Gastroesophageal sphincter (tissue), 3 donors: ENCODE measurements at regions not wholly inside any gene's neighbourhood (a gene's known extent, or its start where the extent isn't known, plus 50 kb on each side); places are given as distances from the start of the nearest gene placed in this dataset.

Source experiments
- CTCF ChIP-seq, 4 experiments: fragments of 200-600 bp in 2 of 4; fragments of 450-650 bp in 2 of 4; sonication (generic) in 1 of 4; IDR thresholded peaks; one replicate each; pipeline ENCODE4 v1.5.1; 2017 to 2019; ENCODE audit warnings: antibody characterized with exemption in 4 of 4, mild to moderate bottlenecking in 2 of 4, moderate library complexity in 2 of 4
- EP300 ChIP-seq: sonication (generic); formaldehyde crosslinking; IDR thresholded peaks from one replicate; pipeline ENCODE4 v1.6.1; 2017; ENCODE audit warnings: antibody characterized with exemption, mild to moderate bottlenecking
- POLR2A ChIP-seq, 2 donors: fragments of 450-650 bp; IDR thresholded peaks; one replicate each; pipeline ENCODE4 v1.6.1; 2017; ENCODE audit warnings: antibody characterized with exemption in 2 of 2, mild to moderate bottlenecking in 2 of 2, moderate library complexity in 1 of 2
- POLR2AphosphoS5 ChIP-seq: sonication (generic); formaldehyde crosslinking; IDR thresholded peaks from one replicate; pipeline ENCODE4 v1.6.1; 2017; ENCODE audit warnings: antibody characterized with exemption

- no peak for TF ChIP-seq EP300
- no peak for TF ChIP-seq CTCF (IDR thresholded peaks at IDR 0.05)
- TF ChIP-seq POLR2A (IDR thresholded peaks at IDR 0.05) = no peak
- no peak for TF ChIP-seq POLR2AphosphoS5
These were observed 202.2 kb upstream of the NFIA start for GRCh38 chr1:60880202-60880601.
